PC-9 (cell line): ENCODE measurements at regions not wholly inside any gene's neighbourhood (a gene's known extent, or its start where the extent isn't known, plus 50 kb on each side); places are given as distances from the start of the nearest gene placed in this dataset.

ENCODE experiments used
- BruUV-seq: library from RNA; stranded (reverse); fragments of 400-500 nt; replicated peaks from 2 replicates; lab custom pipeline; 2021; lab: Mats Ljungman, UMichigan
- CTCF ChIA-PET: fragments of 300-600 bp; sonication (Branson Sonifier 250); formaldehyde crosslinking; loops from one replicate; lab custom pipeline; 2022; ENCODE audit warnings: antibody characterized with exemption; lab: Charles Lee
- POLR2A ChIA-PET: fragments of 300-600 bp; sonication (Branson Sonifier 250); formaldehyde crosslinking; loops from one replicate; lab custom pipeline; 2022; ENCODE audit warnings: antibody characterized with exemption; ENCODE audit not compliant: unreplicated experiment; lab: Charles Lee
- DNase-seq, 2 experiments: peaks; one replicate each; pipeline versions ENCODE4 v3.0.0 to v3.0.0-alpha.2; 2015 to 2022; ENCODE audit warnings: mixed read lengths in 1 of 2
- H2AFZ ChIP-seq: fragments of 200-600 bp; sonication (generic); 2 replicates; pipeline ENCODE4 v1.8.1; 2017; ENCODE audit warnings: antibody characterized with exemption
- H3F3A ChIP-seq: fragments of 200-600 bp; sonication (generic); 2 replicates; pipeline ENCODE4 v1.8.1; 2017; ENCODE audit warnings: antibody characterized with exemption, mild to moderate bottlenecking, low read depth; ENCODE audit not compliant: insufficient read depth
- H3K27ac ChIP-seq: fragments of 200-600 bp; sonication (generic); 2 replicates; pipeline ENCODE4 v1.6.1; 2016; ENCODE audit warnings: mixed run types
- H3K27me3 ChIP-seq: fragments of 200-600 bp; sonication (generic); 2 replicates; pipeline ENCODE4 v1.6.1; 2016; ENCODE audit warnings: low read depth, mixed run types; ENCODE audit not compliant: insufficient read depth
- H3K36me3 ChIP-seq: fragments of 200-600 bp; sonication (generic); 2 replicates; pipeline ENCODE4 v1.6.1; 2016; ENCODE audit warnings: low read depth, mixed run types
- H3K4me1 ChIP-seq: fragments of 200-600 bp; sonication (generic); replicated peaks from 2 replicates; pipeline ENCODE4 v1.6.1; 2016; ENCODE audit warnings: mixed run types; ENCODE audit not compliant: insufficient read depth
- H3K4me2 ChIP-seq: fragments of 200-600 bp; sonication (generic); 2 replicates; pipeline ENCODE4 v1.6.1; 2017; ENCODE audit warnings: mixed run types
- H3K4me3 ChIP-seq: fragments of 200-600 bp; sonication (generic); 2 replicates; pipeline ENCODE4 v1.6.1; 2016; ENCODE audit warnings: mixed run types
- H3K79me2 ChIP-seq: fragments of 200-600 bp; sonication (generic); 2 replicates; pipeline ENCODE4 v1.6.1; 2017; ENCODE audit warnings: low read depth, mixed run types
- H3K9me2 ChIP-seq: fragments of 200-600 bp; sonication (generic); 2 replicates; pipeline ENCODE4 v1.8.1; 2017; ENCODE audit warnings: mild to moderate bottlenecking; ENCODE audit not compliant: insufficient read depth
- H3K9me3 ChIP-seq: fragments of 200-600 bp; sonication (generic); 2 replicates; pipeline ENCODE4 v1.8.1; 2016; ENCODE audit warnings: low read depth; ENCODE audit not compliant: insufficient read depth
- H4K20me1 ChIP-seq: fragments of 200-600 bp; sonication (generic); 2 replicates; pipeline ENCODE4 v1.8.1; 2017; ENCODE audit not compliant: insufficient read depth
- EZH2 ChIP-seq: fragments of 200-600 bp; sonication (generic); IDR thresholded peaks from 2 replicates; pipeline ENCODE4 v1.8.0; 2017; ENCODE audit warnings: antibody characterized with exemption, low read depth
- intact Hi-C: fragments of 100-400 bp; cut with micrococcal nuclease; formaldehyde crosslinking; loops from one replicate; pipeline ENCODE4 v1.10.0; 2022; ENCODE audit not compliant: unreplicated experiment
- TF ChIP-seq, protein P1 (sequence below): fragments of 200-600 bp; sonication (generic); conservative IDR thresholded peaks from 2 replicates; pipeline ENCODE4 v1.6.1; 2017; ENCODE audit warnings: mixed run types, antibody characterized with exemption, mild to moderate bottlenecking, moderate library complexity

DNA sequence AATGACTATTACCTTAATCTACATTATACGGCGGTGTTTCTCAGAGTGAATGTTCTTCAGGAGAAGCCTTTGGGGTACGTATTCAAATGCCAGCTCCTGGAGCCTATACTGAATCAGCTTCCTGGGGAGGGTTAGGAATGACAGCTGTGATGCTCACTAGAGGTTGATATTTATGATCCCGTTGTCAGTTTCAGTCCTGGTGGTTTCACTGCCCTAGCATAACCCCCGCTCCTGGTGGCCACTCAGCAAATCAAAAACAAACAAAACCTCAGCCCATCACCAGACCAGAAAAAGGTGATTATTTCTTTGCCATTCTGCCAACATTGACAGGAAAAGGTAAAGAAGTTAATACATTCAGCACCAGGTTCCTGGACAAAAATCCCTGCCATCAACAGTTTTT lies 136.5 kb upstream of the CRY1 start:
- no peaks in the 10 kb centered on the region for H3F3A ChIP-seq
- no peaks in the 10 kb centered on the region for H3K4me1 ChIP-seq
- no peaks in the 10 kb centered on the region for H3K9me3 ChIP-seq
- CTCF ChIA-PET: no interaction called here
- H3K27me3 ChIP-seq: no peaks in the 10 kb centered on the region; the same call in 1 of the 2 replicates
- H3K36me3 ChIP-seq: no peaks in the 10 kb centered on the region
- no peak overlapping the region for H3K27ac ChIP-seq
- TF ChIP-seq EZH2: no peak
- TF ChIP-seq, protein P1, sequence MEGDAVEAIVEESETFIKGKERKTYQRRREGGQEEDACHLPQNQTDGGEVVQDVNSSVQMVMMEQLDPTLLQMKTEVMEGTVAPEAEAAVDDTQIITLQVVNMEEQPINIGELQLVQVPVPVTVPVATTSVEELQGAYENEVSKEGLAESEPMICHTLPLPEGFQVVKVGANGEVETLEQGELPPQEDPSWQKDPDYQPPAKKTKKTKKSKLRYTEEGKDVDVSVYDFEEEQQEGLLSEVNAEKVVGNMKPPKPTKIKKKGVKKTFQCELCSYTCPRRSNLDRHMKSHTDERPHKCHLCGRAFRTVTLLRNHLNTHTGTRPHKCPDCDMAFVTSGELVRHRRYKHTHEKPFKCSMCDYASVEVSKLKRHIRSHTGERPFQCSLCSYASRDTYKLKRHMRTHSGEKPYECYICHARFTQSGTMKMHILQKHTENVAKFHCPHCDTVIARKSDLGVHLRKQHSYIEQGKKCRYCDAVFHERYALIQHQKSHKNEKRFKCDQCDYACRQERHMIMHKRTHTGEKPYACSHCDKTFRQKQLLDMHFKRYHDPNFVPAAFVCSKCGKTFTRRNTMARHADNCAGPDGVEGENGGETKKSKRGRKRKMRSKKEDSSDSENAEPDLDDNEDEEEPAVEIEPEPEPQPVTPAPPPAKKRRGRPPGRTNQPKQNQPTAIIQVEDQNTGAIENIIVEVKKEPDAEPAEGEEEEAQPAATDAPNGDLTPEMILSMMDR: no peak
- H3K9me2 ChIP-seq: no peaks in the 10 kb centered on the region
- H3K79me2 ChIP-seq: no peaks in the 10 kb centered on the region
- H2AFZ ChIP-seq: no peak overlapping the region
- no peak overlapping the region for H3K4me3 ChIP-seq
- no TSS peak for BruUV-seq
- no peak overlapping the region for H3K4me2 ChIP-seq
- H4K20me1 ChIP-seq: no peaks in the 10 kb centered on the region
- POLR2A ChIA-PET: no interaction called here
- intact Hi-C loops: no loop called here
- DNase-seq: no peak

DNA sequence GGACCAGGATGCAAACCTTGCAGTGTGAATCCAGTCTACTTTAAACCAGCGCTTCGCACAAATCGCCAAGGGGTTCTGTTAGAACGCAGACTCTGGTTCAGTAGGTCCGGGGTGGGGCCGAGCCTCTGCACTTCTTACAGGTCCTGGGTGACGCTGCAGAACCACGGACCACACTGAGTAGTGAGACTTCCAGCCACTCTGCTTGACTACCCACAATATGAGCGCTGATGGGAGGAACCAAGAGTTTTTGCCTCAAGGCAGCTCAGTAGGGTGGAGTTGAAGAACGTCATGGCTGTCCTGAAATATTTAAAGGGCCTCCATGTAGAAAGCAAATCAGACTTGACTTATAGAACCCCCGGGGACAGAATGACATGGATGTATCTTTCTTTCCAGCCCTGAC lies 138.0 kb upstream of the CRY1 start:
- Histone ChIP-seq H3K9me3 (no peaks in the 10 kb centered on the region), H3F3A (peaks cover under 1% of the 10 kb centered on the region; the same call in 1 of the 2 replicates), H3K4me2 (no peak overlapping the region), H3K27ac (no peak overlapping the region), H3K4me3 (no peak overlapping the region), H3K9me2 (no peaks in the 10 kb centered on the region), H3K79me2 (no peaks in the 10 kb centered on the region), H2AFZ (no peak overlapping the region), H4K20me1 (no peaks in the 10 kb centered on the region), H3K4me1 (peaks cover 4% of the 10 kb centered on the region), H3K36me3 (no peaks in the 10 kb centered on the region), H3K27me3 (no peaks in the 10 kb centered on the region; the same call in 1 of the 2 replicates)
- intact Hi-C loops: no loop called here
- BruUV-seq: no TSS peak
- TF ChIP-seq, protein P1: no peak
- TF ChIP-seq EZH2: no peak
- POLR2A ChIA-PET: no interaction called here
- CTCF ChIA-PET: no interaction called here
- no peak for DNase-seq

DNA sequence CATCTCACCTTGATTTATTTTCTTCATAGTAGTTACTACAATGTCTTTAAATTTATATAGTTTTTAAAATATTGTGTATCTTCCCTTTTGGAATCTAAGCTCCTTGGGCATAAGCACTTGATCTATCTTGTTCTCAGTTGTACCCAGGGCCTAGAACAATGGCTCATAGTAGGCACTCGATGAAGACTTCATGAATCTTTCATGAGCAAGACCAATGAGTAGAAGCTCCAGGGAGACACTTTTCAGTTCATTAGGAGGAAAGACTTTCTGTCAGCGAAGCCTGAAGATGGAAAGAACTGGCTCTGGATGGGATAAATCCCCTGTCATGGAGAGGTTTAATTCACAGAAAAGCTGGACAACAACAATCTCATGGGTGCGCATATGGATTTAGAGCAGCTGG lies 140.2 kb upstream of the CRY1 start:
- no peak for DNase-seq
- Histone ChIP-seq H3K4me2 (no peak overlapping the region), H3K9me3 (no peaks in the 10 kb centered on the region), H3K36me3 (no peaks in the 10 kb centered on the region), H3K27me3 (no peaks in the 10 kb centered on the region; the same call in 1 of the 2 replicates), H4K20me1 (no peaks in the 10 kb centered on the region), H3K9me2 (no peaks in the 10 kb centered on the region), H3K4me3 (no peak overlapping the region), H2AFZ (no peak overlapping the region), H3F3A (peaks cover 17% of the 10 kb centered on the region), H3K27ac (no peak overlapping the region), H3K79me2 (no peaks in the 10 kb centered on the region), H3K4me1 (peaks cover 24% of the 10 kb centered on the region)
- ChIA-PET POLR2A (no interaction called here), CTCF (interaction anchor here (0.6 kb wide), 1 partner anchor 170 kb away, joined by 6 read pairs; no protein-coding TSS in a partner anchor)
- TF ChIP-seq EZH2: no peak
- TF ChIP-seq, protein P1: no peak
- intact Hi-C loops: no loop called here
- no TSS peak for BruUV-seq
